Spleen (tissue), 11 donors: ENCODE measurements at regions not wholly inside any gene's neighbourhood (a gene's known extent, or its start where the extent isn't known, plus 50 kb on each side); places are given as distances from the start of the nearest gene placed in this dataset.

ENCODE experiments used
- DNase-seq: peaks from one replicate; pipeline ENCODE4 v3.0.0-alpha.2; 2020
- H3K27ac ChIP-seq, 8 donors: fragments of 200-600 bp; sonication (generic) in 7 of 8; 1 replicate in 4 of 8; 2 replicates in 4 of 8; pipeline versions ENCODE4 v1.5.0 to v1.8.0; 2016 to 2021; ENCODE audit warnings: inconsistent platforms in 4 of 8, mild to moderate bottlenecking in 4 of 8, moderate library complexity in 1 of 8
- H3K27me3 ChIP-seq, 7 donors: fragments of 200-600 bp; sonication (generic) in 6 of 7; replicated peaks in 1 of 7; 1 replicate in 4 of 7; 2 replicates in 3 of 7; pipeline versions ENCODE4 v1.5.0 to v1.8.0; 2016 to 2021; ENCODE audit warnings: inconsistent platforms in 3 of 7, mild to moderate bottlenecking in 1 of 7
- H3K36me3 ChIP-seq, 6 donors: fragments of 200-600 bp; sonication (generic) in 5 of 6; 1 replicate in 4 of 6; 2 replicates in 2 of 6; pipeline versions ENCODE4 v1.5.0 to v1.8.0; 2016 to 2021; ENCODE audit warnings: inconsistent platforms in 2 of 6
- H3K4me1 ChIP-seq, 6 donors: fragments of 200-600 bp; sonication (generic) in 5 of 6; 1 replicate in 3 of 6; 2 replicates in 3 of 6; pipeline versions ENCODE4 v1.5.0 to v1.8.0; 2016 to 2021; ENCODE audit warnings: inconsistent platforms in 3 of 6
- H3K4me3 ChIP-seq, 8 donors: fragments of 200-600 bp; sonication (generic) in 7 of 8; 1 replicate in 4 of 8; 2 replicates in 4 of 8; pipeline versions ENCODE4 v1.5.0 to v1.8.0; 2016 to 2021; ENCODE audit warnings: inconsistent platforms in 4 of 8, mild to moderate bottlenecking in 4 of 8, moderate library complexity in 2 of 8
- H3K9me3 ChIP-seq, 8 donors: fragments of 200-600 bp; sonication (generic) in 7 of 8; 1 replicate in 4 of 8; 2 replicates in 4 of 8; pipeline versions ENCODE4 v1.5.0 to v1.8.0; 2016 to 2021; ENCODE audit warnings: inconsistent platforms in 4 of 8
- POLR2A ChIP-seq, 3 donors: fragments of 450-650 bp; IDR thresholded peaks; one replicate each; pipeline ENCODE4 v1.5.1; 2017; ENCODE audit warnings: antibody characterized with exemption in 3 of 3, mild to moderate bottlenecking in 1 of 3
- POLR2AphosphoS5 ChIP-seq, 3 donors: sonication (generic); formaldehyde crosslinking; IDR thresholded peaks; one replicate each; pipeline ENCODE4 v1.5.1; 2017; ENCODE audit warnings: antibody characterized with exemption in 3 of 3
- WGBS, 5 donors: extraction: QIAGEN DNeasy Blood & Tissue Kit in 3 of 5; methylation state at CpG; one replicate each; pipeline versions ENCODE4 v1.1.5 to v1.1.7; 2013 to 2018; 5-methylcytosine and 5-hydroxymethylcytosine counted together
- intact Hi-C: fragments of 100-400 bp; cut with DNase I; formaldehyde crosslinking; loops from one replicate; pipeline ENCODE4 v1.15.0; 2023; ENCODE audit warnings: low total_unique reads
- TF ChIP-seq, protein P1 (sequence below), 11 experiments: fragments of 200-600 bp in 7 of 11; fragments of 450-650 bp in 4 of 11; sonication (generic) in 4 of 11; IDR thresholded peaks in 8 of 11; conservative IDR thresholded peaks in 3 of 11; 1 replicate in 7 of 11; 2 replicates in 4 of 11; pipeline versions ENCODE4 v1.4.0 to v1.8.0; 2016 to 2021; ENCODE audit warnings: antibody characterized with exemption in 11 of 11, inconsistent platforms in 4 of 11, mild to moderate bottlenecking in 1 of 11
- donor health status: healthy with polysubstance abuse.
- donor health status: DM: no; HTN: no; CAD: no; lungs with moderate emphysema.
- donor health status: DM: no; HTN: no; CAD: no.
- donor health status: Bipolar disorder and iron deficiency.
- donor health status: healthy.
- donor health status: DM: no; HTN: no; CAD: no.
- donor health status: DM: yes; HTN: yes; CAD: no.

DNA sequence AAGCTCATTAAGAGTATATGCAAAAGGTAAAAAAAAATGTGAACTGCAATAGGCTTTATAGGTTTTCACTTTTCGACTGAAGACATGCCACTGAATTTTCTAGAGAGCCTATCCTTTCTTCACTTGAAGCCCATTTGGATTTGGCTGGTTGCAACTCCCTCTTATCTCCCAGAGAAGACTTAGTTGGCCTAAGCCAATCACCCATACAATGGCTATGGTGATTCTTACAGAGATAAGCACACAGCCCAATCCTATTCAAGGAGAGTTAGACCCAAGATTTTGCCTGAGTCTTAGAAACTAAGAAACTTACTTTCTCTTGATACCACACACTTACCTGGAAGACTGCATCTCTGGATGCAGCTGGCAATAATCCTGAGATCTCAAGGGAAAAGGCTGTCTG is 167.3 kb upstream of the PTCHD4 start:
- TF ChIP-seq POLR2A (IDR thresholded peaks at IDR 0.05) (no peak), POLR2AphosphoS5 (IDR thresholded peaks at IDR 0.05) (no peak)
- TF ChIP-seq, protein P1, sequence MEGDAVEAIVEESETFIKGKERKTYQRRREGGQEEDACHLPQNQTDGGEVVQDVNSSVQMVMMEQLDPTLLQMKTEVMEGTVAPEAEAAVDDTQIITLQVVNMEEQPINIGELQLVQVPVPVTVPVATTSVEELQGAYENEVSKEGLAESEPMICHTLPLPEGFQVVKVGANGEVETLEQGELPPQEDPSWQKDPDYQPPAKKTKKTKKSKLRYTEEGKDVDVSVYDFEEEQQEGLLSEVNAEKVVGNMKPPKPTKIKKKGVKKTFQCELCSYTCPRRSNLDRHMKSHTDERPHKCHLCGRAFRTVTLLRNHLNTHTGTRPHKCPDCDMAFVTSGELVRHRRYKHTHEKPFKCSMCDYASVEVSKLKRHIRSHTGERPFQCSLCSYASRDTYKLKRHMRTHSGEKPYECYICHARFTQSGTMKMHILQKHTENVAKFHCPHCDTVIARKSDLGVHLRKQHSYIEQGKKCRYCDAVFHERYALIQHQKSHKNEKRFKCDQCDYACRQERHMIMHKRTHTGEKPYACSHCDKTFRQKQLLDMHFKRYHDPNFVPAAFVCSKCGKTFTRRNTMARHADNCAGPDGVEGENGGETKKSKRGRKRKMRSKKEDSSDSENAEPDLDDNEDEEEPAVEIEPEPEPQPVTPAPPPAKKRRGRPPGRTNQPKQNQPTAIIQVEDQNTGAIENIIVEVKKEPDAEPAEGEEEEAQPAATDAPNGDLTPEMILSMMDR (IDR thresholded peaks at IDR 0.05 in 8 of 11, conservative IDR thresholded peaks at IDR 0.05 in 3 of 11): no peak
- no peak for DNase-seq
- H3K36me3 ChIP-seq: no peaks in the 10 kb centered on the region
- 75 to 89% (median 81%) methylated on average over 1 of the region's 1 CpG for WGBS, 5 donors
- intact Hi-C loops: no loop called here
- no peaks in the 10 kb centered on the region for H3K27me3 ChIP-seq
- peaks cover 0 to 4% (median 0%) of the 10 kb centered on the region in 6 donors for H3K4me1 ChIP-seq
- no peak overlapping the region for H3K4me3 ChIP-seq
- H3K27ac ChIP-seq: no peak overlapping the region
- H3K9me3 ChIP-seq: no peaks in the 10 kb centered on the region

DNA sequence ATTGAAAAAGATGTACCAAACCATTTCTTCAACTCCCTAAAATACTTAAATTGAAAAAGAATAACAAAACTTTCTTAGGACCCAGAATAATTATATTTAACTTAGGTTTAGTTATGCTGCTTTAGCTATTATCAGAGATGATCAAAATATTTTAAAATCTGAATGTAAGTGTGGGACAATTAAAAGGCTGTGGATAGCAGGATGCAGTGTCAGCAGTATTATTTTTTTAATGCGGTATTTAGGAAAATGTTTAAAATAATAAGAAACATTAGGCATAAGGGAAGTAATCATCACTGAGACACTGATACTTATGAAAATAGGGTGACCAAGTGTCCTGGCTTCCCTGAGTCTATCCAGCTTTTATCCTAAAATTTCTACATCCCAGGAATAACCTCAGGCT is 161.5 kb upstream of the PTCHD4 start:
- TF ChIP-seq POLR2A (IDR thresholded peaks at IDR 0.05): no peak
- TF ChIP-seq, protein P1 (IDR thresholded peaks at IDR 0.05 in 8 of 11, conservative IDR thresholded peaks at IDR 0.05 in 3 of 11): no peak
- TF ChIP-seq POLR2AphosphoS5 (IDR thresholded peaks at IDR 0.05): no peak
- peaks cover 0 to 37% (median 21%) of the 10 kb centered on the region in 8 donors for H3K9me3 ChIP-seq
- no peaks in the 10 kb centered on the region for H3K27me3 ChIP-seq
- H3K4me1 ChIP-seq: no peaks in the 10 kb centered on the region
- no peak overlapping the region for H3K27ac ChIP-seq
- DNase-seq: no peak
- no peaks in the 10 kb centered on the region for H3K36me3 ChIP-seq
- H3K4me3 ChIP-seq: no peak overlapping the region
- intact Hi-C loops: no loop called here
- WGBS, 5 donors: 94 to 100% (median 98%) methylated on average over 1 of the region's 1 CpG

DNA sequence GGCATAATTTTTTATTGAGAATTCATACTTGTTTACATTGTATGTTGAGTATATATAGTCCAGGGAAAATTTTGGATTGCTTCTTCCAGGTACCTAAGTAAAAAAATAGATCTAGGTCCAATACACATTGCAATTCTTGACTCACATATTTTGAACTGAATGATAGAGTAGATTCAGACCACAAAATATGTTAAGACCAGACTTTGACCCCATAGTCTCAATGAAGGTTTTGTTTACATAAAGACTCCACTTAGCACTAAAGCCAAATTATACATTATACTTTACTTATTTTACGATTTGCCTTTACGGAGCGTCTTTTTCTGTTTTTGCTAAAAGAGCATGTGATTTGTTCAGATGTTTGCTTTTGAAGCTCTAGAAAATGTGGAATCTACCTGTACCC is 144.1 kb upstream of the PTCHD4 start:
- no peaks in the 10 kb centered on the region for H3K4me1 ChIP-seq
- no peaks in the 10 kb centered on the region for H3K9me3 ChIP-seq
- no peak for DNase-seq
- intact Hi-C loops: no loop called here
- TF ChIP-seq POLR2AphosphoS5 (IDR thresholded peaks at IDR 0.05): no peak
- no peak for TF ChIP-seq POLR2A (IDR thresholded peaks at IDR 0.05)
- TF ChIP-seq, protein P1 (IDR thresholded peaks at IDR 0.05 in 8 of 11, conservative IDR thresholded peaks at IDR 0.05 in 3 of 11): no peak
- H3K27ac ChIP-seq: no peak overlapping the region
- no peaks in the 10 kb centered on the region for H3K27me3 ChIP-seq
- 62 to 76% (median 72%) methylated on average over 3 of the region's 3 CpGs for WGBS, 5 donors
- H3K4me3 ChIP-seq: no peak overlapping the region
- no peaks in the 10 kb centered on the region for H3K36me3 ChIP-seq

DNA sequence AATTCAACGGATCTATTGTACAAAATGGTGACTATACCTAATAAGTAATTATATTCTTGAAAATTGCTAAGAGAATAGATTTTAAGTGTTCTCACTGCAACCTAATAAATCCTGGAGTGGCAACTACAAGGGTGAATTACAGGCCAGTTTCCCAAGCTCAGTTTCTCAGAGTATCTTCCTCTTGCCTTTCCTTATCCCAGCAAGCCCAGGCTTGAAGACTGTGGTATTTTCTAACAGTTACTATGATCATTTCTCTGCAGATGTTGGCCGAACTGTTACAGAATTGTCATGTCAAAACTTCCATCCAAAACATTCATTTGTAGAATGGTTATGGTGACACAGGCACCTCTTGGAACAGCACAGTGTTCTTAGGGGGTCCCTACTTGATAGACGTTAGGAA is 138.1 kb upstream of the PTCHD4 start:
- Histone ChIP-seq H3K27ac (no peak overlapping the region), H3K36me3 (no peaks in the 10 kb centered on the region), H3K4me3 (no peak overlapping the region), H3K4me1 (no peaks in the 10 kb centered on the region), H3K9me3 (no peaks in the 10 kb centered on the region), H3K27me3 (no peaks in the 10 kb centered on the region)
- WGBS, 5 donors: 49 to 81% (median 76%) methylated on average over 3 of the region's 3 CpGs
- TF ChIP-seq, protein P1 (IDR thresholded peaks at IDR 0.05 in 8 of 11, conservative IDR thresholded peaks at IDR 0.05 in 3 of 11): no peak
- TF ChIP-seq POLR2A (IDR thresholded peaks at IDR 0.05): no peak
- no peak for TF ChIP-seq POLR2AphosphoS5 (IDR thresholded peaks at IDR 0.05)
- intact Hi-C loops: no loop called here
- no peak for DNase-seq
